SK-N-SH treated with all-trans-retinoic acid at 6 μM for 48 hours (cell line): ENCODE measurements at regions not wholly inside any gene's neighbourhood (a gene's known extent, or its start where the extent isn't known, plus 50 kb on each side); places are given as distances from the start of the nearest gene placed in this dataset.

Experiments
- ARNTL ChIP-seq: fragments of 450-650 bp; formaldehyde crosslinking; IDR thresholded peaks from 2 replicates; pipeline ENCODE4 v1.5.0; 2020; ENCODE audit warnings: low read depth, mild to moderate bottlenecking, moderate library complexity, borderline replicate concordance
- BACH2 ChIP-seq: fragments of 250-450 bp; sonication (Bioruptor Pico); IDR thresholded peaks from 2 replicates; pipeline ENCODE4 v1.9.0; 2021; ENCODE audit warnings: mild to moderate bottlenecking, borderline replicate concordance
- GLIS3 ChIP-seq: fragments of 250-450 bp; sonication (Bioruptor Pico); IDR thresholded peaks from 2 replicates; pipeline ENCODE4 v1.5.0; 2020; ENCODE audit warnings: mild to moderate bottlenecking, moderate library complexity
- PATZ1 ChIP-seq: fragments of 250-450 bp; sonication (Bioruptor Pico); IDR thresholded peaks from 2 replicates; pipeline ENCODE4 v1.8.0; 2020; ENCODE audit warnings: mild to moderate bottlenecking, moderate library complexity, borderline replicate concordance
- POU6F1 ChIP-seq: fragments of 250-450 bp; sonication (Bioruptor Pico); IDR thresholded peaks from 2 replicates; pipeline ENCODE4 v1.8.0; 2021; ENCODE audit warnings: low read depth, mild to moderate bottlenecking, moderate library complexity, borderline replicate concordance
- PPARA ChIP-seq: fragments of 250-450 bp; sonication (Bioruptor Pico); IDR thresholded peaks from 2 replicates; pipeline ENCODE4 v1.5.0; 2020; ENCODE audit warnings: mild to moderate bottlenecking, borderline replicate concordance
- RARB ChIP-seq: fragments of 250-450 bp; sonication (Bioruptor Pico); IDR thresholded peaks from 2 replicates; pipeline ENCODE4 v1.8.0; 2021; ENCODE audit warnings: mild to moderate bottlenecking, moderate library complexity
- SNAI2 ChIP-seq: fragments of 250-450 bp; sonication (Bioruptor Pico); IDR thresholded peaks from 2 replicates; pipeline ENCODE4 v1.5.0; 2020; ENCODE audit warnings: mild to moderate bottlenecking, moderate library complexity
- TSHZ2 ChIP-seq: fragments of 250-450 bp; sonication (Bioruptor Pico); IDR thresholded peaks from 2 replicates; pipeline ENCODE4 v1.5.0; 2020; ENCODE audit warnings: mild to moderate bottlenecking, moderate library complexity
- ZC3H10 ChIP-seq: fragments of 250-450 bp; sonication (Bioruptor Pico); IDR thresholded peaks from 2 replicates; pipeline ENCODE4 v1.5.1; 2021; ENCODE audit warnings: mild to moderate bottlenecking, moderate library complexity
- ZFP3 ChIP-seq: fragments of 250-450 bp; sonication (Bioruptor Pico); IDR thresholded peaks from 2 replicates; pipeline ENCODE4 v1.5.0; 2020; ENCODE audit warnings: mild to moderate bottlenecking, moderate library complexity
- ZFP30 ChIP-seq: fragments of 450-650 bp; formaldehyde crosslinking; IDR thresholded peaks from 2 replicates; pipeline ENCODE4 v1.5.0; 2022; ENCODE audit warnings: mild to moderate bottlenecking, moderate library complexity
- ZNF70 ChIP-seq: fragments of 450-650 bp; formaldehyde crosslinking; IDR thresholded peaks from 2 replicates; pipeline ENCODE4 v1.5.0; 2020; ENCODE audit warnings: mild to moderate bottlenecking, moderate library complexity
- ZNF8 ChIP-seq: fragments of 450-650 bp; formaldehyde crosslinking; IDR thresholded peaks from 2 replicates; pipeline ENCODE4 v1.5.0; 2020; ENCODE audit warnings: mild to moderate bottlenecking, moderate library complexity

- TF ChIP-seq ZNF8 (no peak), TSHZ2 (CRISPR knock-in tag) (no peak), BACH2 (no peak), PPARA (CRISPR knock-in tag) (no peak), ZFP30 (no peak), ZNF70 (CRISPR knock-in tag) (no peak), POU6F1 (CRISPR knock-in tag) (no peak), ZC3H10 (CRISPR knock-in tag) (no peak), PATZ1 (CRISPR knock-in tag) (no peak), ARNTL (no peak), RARB (no peak), GLIS3 (CRISPR knock-in tag) (no peak), SNAI2 (CRISPR knock-in tag) (no peak), ZFP3 (no peak)
Measured at GRCh38 chr7:124397134-124397533, 364.3 kb upstream of the TMEM229A start.
